ENCODE measurements at regions not wholly inside any gene's neighbourhood (a gene's known extent, or its start where the extent isn't known, plus 50 kb on each side); places are given as distances from the start of the nearest gene placed in this dataset.
"Not testable (repeated sequence)": the region's sequence is repeated elsewhere in the genome, so short reads cannot be mapped to it uniquely, and the experiment has no call there.

DNA sequence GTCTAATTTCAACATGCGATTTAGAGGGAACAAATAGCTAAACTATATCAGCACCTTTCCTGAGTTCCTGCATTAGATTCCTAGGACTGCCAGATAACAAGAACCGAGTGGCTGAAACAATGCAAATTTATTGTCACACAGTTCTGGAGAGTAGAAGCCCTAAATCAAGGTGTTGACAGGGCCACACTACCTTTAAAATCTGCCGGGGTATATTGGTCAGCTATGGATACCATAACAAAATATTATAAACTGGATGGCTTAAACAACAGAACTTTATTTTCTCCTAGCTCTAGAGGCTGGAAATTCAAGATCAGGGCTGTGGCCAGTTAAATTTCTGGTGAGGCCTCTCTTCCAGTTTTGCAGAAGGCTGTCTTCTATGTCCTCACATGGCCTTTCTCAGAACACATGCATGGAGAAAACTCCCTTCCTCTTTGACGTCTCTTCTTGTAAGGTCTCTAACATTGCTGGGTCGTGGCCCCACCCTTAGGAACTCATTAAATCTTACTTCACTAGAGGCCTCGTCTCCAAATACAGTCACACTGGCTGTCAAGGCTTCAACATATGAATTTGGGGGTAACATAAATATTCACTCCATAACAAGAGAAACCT is 144.3 kb downstream of the FCRL5 start:
- no peak for DNase-seq

DNA sequence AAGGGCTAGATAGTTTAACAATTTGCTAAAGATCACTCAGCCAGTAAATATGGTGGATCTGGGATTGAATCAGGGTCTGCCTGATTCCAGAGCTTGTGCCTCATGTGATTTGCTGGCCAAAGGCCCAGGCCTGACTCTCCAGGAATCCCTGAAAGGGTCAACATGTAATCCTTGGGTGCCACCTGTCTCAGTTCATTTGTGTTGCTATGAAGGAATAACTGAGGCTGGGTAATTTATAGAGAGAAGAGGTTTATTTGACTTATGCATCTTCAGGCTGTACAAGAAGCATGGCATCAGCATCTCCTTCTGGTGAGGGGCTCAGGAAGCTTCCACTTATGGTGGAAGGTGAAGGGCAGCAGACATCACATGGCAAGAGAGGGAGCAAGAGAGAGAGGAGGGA is 144.9 kb downstream of the FCRL5 start:
- DNase-seq, result no peak

DNA sequence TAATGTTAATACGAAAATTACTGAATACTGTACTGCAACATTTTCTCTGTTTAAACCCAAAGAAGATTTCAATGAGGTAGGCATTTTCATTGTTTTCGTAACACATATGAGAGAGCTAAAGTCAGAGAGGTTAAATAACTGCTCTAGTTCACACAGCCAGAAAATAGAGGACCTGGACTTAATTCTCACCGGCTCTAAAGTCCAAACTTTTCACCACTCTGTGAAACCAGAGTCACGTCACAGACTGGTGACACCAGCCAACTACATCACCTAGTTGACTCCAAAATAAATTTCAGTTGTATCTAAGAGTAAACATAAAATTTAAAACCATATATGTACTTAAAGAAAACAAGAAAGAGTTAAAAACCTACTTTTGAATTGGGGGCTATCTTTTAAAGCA is 146.7 kb downstream of the FCRL5 start:
- DNase-seq, result no peak

DNA sequence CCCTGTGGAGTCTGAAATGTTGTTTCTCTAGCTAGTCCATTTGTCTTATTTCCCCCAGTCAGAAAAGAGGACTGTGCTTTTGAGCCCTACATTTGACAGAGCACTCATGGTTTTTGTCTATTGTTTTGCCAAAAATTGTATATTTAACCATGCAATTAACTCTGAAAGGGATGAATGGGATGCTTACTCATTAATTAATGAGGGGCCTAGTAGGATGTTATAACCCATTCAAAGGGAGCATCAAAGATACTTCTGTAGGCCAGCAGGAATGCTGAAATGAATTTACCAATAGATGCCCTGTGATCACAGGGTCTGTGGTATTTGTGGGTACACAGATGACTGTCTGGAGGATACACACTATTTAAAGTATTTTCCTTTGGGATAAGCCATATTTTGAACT is 147.7 kb downstream of the FCRL5 start:
- DNase-seq, result no peak

DNA sequence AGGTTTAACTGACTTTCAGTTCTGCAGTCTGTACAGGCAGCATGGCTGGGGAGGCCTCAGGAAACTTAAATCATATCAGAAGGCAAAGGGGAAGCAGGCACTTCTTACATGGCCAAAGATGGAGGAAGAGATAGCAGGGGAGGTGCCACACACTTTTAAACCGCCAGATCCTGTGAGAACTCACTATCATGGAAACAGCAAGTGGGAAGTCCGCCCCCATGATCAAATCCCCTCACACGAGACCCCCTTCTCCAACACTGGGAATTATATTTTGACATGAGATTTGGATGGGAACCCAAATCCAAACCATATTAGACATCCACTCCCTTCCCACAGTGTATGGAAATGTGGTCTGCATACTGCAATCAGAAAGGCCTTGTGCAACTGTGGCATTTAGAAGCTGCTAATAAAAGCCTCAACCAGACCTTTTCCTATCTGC is 148.2 kb downstream of the FCRL5 start:
- no peak for DNase-seq

DNA sequence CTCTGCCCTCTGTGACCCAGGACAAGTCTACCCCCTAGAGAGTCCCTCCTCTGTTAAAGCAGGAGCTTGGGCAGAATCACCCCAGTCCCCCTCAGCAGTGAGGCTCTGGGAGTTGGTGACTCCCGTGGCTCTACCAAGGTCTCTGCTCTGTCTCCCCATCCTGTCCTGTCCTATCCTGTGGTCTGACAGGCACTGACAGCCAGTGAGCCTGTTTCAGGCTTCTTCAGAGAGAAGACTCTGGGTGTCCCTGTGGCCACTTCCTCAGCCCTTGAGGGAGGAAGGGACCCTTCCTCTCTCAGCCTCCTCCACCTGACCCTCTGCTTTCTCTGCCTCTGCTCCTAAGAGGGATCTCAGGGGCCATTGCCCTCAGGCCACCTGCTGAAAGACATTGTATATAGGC is 148.7 kb downstream of the FCRL5 start:
- no peak for DNase-seq

DNA sequence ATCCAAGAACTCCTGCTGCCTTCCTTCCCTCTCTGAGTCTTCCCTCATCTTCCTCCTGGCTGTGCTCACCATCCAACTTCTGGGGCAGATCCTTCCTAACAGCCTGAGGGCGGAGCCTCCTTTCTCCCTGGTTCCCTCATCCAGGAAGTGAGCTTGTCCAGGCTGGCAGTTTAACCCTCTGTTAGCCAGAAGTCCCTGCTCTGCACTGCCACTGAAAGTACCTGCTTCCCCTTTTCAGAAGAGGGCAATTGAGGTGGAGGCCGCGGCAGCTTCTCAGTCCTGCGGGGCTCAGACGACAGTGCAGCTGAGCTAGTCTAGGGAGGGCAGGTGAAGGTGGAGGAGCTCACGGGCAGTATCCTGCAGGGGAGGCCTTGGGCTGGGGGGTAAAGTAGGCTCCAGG is 149.1 kb downstream of the FCRL5 start:
- no peak for DNase-seq

DNA sequence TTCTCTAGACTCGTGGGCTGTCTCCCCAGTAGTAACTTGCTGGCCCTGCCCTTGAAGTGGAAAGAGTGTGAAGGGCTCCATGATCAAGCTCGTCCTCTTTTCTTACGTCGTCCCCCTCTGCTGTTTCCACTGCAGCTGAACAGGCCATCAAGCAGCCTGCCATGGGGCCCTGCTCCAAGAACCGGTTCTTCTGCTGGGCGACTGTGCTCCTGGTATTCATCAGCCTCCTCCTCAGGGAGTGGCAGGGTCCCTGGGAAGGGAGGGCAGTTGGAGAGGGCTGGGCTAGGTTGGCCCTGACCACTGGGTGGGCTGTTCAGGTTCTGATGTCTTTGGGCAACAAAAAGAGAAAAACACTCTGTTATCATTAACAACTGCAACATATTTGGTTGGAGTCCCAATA is 151.5 kb downstream of the FCRL5 start:
- no peak for DNase-seq

DNA sequence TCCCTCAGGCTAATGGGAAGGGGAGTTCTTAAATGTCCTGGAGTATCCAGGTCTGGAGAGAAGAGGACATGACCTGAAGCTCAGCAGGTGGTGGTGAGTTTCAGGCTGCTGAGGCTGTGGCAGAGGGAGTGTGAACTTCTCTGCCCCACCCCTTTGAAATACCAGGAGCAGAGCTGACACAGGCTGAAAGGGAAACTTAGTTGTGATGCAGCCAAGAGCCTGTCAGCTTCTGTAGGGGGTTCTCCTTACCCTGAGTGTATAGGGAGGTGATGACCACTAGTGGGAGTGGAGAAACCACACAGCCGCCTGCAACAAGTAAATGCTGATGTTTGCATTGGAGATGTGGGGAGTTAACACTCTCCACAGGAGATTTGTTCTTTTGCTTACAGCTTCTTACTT is 152.3 kb downstream of the FCRL5 start:
- DNase-seq, result peak; percentile 12

DNA sequence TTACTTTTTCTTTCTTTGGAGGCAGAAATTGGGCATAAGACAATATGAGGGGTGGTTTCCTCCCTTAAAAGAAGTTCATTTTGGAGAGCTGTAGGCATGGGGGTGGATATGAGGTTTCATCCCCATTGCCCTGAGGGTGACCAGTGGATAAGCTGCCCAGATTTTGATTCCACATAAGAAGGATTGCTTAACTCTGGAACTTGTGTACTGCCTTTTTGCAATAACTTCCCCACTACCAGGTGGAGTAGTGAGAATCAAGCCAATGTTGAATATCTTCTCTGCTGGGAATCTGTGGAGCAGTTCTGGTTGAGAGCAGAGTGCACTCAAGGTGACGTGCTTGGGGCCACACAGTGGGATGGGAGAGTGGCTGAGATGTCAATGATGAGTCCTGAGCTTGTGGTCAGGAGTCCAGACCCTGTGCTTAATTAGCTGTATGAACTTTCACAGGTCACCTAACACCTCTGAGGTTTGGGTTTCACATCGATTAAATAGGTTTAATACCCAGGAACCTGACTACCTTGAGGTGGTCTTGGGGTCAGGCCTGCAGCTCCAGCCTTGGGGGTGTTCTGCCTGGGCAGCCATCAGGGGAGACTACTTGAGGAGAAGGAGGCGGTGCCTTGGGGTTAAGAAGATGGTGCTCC is 152.9 kb downstream of the FCRL5 start:
- no peak for DNase-seq

DNA sequence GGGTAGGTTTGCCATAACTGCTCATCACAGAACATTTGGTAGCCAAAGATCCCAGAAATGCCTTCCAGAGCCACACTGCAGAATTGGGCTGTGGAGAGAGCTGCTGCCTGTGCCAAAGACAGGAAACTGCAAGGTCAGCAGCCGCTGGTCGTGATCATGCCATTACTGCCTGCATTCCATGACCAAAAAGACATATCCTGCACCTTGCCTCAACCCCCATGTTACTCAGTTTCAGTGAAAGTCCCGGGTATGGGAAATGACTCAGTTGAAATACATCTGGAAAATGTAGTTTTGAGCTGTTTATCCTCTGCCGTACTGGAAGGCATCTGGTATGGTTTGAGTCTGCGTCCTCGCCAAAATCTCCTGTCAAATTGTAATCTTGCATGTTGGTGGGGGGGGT is 161.7 kb downstream of the FCRL5 start:
- peak; percentile 24 for DNase-seq

DNA sequence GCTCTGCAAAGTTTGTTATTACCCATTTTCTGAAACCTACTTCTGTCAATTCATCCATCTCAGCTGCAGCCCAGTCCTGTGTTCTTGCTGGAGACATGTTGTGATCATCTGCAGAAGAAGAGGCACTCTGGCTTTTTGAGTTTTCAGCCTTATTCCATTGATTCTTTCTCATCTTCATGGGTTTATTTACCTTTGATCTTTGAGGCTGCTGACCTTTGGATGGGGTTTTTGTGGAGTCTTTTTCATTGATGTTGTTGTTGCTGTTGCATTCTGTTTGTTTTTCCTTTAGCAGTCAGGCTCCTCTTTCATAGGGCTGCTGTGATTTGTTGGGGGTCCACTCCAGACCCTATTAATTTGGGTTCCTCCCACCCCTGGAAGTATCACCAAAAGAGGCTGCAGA is 164.3 kb downstream of the FCRL5 start:
- DNase-seq, result no peak

DNA sequence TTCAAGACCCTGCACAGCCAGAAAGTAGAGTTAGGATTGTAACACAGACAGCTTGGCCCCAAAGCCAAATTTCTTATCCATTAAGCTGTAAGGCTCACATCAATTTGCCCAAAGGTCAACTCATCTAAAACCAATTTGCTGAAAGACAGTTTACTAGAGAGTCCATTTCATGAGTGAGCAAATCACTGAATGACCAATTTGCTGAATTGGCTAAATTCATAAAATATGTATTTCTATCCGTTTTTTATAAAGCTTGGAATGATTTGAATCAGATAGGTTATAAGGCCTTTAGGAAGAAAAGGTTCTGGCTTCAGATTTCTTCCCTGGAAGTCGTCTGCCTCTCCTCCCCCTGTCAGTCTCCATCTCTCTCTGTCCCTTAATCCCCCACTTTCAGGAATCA is 168.1 kb downstream of the FCRL5 start:
- DNase-seq, result no peak

DNA sequence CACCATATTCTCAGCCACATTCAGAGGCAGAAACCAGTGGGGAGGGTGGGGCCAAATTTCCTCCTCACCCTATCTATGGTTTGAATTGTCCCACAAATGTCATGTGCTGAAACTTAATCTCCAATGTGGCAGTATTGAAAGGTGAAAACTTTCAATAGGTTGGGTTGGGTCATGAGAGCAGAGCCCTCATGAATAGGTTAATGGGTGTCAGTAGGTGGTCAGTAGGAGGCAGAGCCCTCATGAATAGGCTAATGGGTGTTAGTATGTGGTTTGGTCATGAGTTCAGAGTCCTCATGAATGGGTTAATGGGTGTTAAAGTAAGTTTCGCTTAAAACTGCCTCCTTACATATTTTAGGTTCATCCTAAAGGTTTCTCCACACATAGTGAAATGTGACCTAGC is 170.0 kb downstream of the FCRL5 start:
- DNase-seq, result no peak

DNA sequence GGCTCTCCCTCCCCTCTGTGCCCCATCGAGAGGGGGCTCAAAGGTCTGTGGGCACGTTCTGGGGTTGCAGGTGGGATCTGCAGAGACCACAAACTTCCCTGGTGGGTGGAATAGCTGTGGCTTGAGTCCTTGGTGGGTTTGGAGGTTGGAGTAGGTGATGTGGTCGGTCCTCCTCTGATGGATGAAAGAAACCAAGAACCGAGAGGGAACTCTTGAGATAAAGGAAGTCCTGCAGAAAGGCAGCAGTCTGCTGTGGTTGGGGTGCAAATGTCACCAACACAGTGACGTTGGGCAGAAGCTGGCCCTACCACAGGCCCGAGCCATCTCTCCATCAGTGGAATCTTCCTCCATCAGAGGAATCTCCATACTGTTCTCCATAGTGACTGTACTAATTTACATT is 171.8 kb downstream of the FCRL5 start:
- no peak for DNase-seq

DNA sequence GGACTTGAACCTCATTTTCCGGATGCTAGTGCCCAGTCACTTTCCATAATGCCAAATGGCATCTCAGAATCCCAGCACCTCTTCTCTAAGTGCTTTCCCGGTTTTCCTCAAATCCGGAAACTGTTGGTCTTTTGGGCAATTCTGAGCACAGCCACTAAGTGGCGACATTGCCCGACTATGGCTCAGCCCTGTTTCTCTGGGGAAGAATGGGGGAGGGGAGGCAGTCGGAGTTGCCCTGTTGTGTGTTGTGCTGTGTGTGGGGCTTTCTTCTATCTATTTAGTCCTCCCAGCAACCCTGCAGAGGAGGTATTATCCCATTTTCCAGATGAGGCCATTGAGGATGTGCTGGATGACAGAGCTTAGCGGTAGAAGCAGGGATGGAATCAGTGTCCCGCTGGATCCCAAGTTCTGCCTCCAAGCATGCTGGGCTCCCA is 175.0 kb downstream of the FCRL5 start:
- DNase-seq, result peak; percentile 15

DNA sequence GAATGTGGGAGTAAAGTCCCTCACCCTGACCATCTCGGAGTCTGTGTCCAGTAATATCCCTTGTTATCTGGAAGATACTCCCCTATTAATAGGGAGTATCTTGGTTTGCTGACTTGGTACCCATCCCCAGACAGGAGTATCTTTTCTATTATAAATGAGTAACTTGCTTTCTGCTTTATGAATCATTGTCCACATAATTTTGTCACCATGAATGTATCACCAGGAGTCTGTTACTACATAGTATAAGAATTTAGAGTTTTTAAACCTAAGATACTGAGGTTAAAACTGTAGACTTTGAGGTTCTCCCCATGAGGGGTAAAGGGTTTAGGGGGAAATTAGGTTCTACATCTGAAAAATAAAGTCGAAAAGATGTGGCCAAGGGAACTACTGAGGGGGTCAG is 175.6 kb downstream of the FCRL5 start:
- DNase-seq, result no peak

DNA sequence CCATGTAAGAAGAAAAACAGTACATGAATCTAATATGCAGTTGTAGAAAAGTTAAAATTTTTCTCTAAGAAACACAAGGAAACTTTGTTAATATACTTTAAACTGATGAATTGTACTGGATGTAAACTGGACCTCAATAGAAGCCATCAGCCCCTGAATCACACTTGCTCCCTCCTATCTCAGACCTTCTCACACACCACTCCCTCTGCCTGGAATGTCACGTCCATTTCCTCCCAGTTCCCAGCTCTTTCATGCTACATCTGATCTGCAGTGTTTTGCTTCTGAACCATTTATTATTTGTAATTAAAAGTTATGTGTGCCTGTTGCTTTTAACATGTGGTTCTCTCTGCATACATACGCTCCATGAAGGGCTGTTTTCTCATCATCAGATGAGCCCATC is 180.0 kb downstream of the FCRL5 start:
- not testable (repeated sequence) for DNase-seq

DNA sequence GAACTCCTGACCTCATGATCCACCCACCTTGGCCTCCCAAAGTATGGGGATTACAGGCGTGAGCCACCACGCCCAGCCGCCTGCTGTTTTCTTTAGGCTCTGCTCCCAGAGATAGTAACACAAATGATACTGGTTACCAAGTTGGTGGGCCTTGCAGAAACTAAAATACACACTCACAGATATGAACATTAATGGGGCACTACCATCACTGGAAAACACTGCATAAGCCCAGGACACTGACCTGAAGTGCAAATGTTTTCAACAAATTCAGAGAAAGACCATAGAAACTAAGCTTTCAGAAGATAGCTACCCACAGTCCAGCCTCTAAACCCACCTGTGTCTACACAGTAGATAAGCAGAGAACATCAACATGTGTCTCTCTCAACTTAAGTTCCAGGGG is 180.5 kb downstream of the FCRL5 start:
- DNase-seq, result no peak

DNA sequence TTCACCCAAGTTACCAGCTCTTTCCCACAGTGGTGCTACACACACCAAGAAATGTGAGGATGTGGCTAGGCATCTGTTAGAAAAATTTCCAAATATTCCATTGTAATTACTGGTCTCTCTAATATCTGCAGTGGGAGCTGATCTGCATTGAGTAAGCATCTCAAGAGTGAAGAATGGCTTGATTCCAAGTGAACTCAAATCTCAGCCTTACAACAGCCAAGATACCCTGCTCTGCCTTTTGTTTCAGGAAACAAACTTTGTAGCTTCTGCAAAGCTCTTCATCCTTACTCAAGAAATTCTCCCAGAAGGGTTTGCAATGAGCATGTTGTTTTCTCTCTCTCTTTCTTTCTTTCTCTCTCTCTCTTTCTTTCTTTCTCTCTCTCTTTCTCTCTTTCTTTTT is 181.1 kb downstream of the FCRL5 start:
- peak; percentile 13 for DNase-seq

DNA sequence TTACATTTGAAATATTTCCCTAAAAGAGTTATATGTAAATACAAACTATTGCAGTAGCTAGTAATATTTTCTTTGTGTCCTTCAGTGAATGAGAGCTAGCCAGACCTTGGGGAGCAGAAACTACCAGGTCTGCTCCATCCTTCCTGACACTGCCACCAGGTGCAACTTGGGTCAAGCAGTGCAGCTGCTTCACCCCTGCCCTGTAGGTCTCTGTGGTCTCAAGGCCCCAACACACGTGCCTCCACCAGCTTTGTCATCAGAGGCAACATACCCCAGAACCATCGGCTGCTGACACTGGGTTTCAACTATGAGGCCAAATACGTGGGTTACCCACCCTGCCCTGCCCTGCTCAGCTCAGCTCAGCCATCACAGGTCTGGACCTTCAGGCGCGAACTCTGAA is 181.6 kb downstream of the FCRL5 start:
- no peak for DNase-seq

DNA sequence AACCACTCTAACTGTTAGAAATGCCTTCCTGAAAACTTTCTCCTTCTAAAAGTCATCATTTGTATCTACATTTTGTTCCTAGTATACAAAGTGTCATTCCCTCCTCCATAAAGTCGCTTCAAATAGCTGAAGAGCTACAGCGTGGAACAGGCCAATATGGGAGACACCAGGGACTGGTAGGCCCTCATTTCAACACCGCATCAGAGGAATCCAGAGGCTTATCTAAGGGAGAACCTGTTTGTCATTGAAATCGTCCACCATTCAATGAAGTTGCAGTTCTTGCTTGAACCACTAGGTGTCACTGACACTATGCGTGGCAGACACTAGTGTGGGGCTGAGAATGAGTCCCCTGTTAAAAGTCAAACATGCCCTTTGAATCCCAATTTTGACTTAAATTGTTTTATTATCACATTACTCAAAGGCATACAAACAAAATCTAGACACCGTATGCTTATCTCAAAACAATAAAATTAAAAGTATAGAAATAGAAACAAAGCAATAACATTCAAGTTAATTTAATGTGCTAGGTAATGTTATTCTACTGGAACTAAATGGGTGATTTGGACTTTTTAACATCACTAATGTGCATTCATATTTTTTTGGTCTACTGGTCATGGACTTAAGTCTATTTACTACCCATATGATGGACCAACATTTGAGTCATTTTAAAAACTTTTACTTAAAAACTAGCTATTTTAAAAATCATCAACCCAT is 182.3 kb downstream of the FCRL5 start:
- DNase-seq, result peak; percentile 80

DNA sequence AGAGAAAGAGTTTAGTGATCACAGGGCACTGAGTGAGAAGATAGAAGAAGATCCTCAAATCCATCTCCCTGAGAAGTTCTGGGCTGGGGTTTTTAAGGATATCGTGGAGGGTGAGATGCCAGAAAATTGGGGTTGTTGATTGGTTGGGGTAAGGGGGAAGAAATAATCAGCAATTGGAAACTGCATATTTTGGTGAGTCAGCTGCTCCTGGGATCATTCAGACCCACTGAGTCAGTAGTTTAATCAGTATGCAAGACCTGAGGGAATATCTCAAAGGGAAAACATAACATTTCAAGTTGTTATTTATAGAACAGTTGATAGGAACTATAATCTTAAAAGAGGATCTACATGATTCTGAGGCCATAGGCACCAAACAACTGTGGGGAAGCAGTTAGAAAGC is 183.4 kb downstream of the FCRL5 start:
- not testable (repeated sequence) for DNase-seq

DNA sequence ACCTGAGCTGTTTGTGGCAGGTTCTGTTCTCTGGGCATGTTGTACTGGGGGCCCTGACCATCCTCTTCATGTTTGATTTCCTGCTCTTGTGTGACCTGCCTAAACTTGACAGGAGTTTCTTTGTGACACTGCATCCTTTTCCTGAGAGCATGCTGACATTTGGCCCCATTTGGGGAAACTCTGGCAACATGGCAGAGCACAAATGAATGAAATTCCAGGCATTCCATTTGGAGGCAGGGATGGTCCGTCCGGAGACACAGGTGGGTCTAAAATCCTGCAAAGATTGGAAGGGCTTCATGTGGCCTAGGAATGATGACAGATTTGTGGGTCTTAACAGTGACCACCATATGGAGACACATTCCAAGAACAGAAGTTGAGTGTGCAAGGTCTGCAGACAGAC is 184.0 kb downstream of the FCRL5 start:
- DNase-seq, result no peak

Measured in tongue (tissue), 1 donor.